HepG2 (cell line): ENCODE measurements at regions not wholly inside any gene's neighbourhood (a gene's known extent, or its start where the extent isn't known, plus 50 kb on each side); places are given as distances from the start of the nearest gene placed in this dataset.

Experiments used
- ELF4 ChIP-seq: sonication (generic); formaldehyde crosslinking; IDR thresholded peaks from 2 replicates; pipeline ENCODE4 v1.5.0; 2020; ENCODE audit warnings: missing genetic modification reagents, mild to moderate bottlenecking, moderate library complexity, borderline replicate concordance
- EZH2 ChIP-seq: conservative IDR thresholded peaks from 2 replicates; pipeline ENCODE4 v1.6.1; 2012; ENCODE audit warnings: mild to moderate bottlenecking, low read depth, low read length, moderate library complexity
- NKX3-1 ChIP-seq: sonication (generic); formaldehyde crosslinking; IDR thresholded peaks from 2 replicates; pipeline ENCODE4 v1.5.0; 2020; ENCODE audit warnings: missing genetic modification reagents
- ZBTB7A ChIP-seq: sonication (generic); formaldehyde crosslinking; IDR thresholded peaks from 2 replicates; pipeline ENCODE4 v1.8.0; 2022; ENCODE audit warnings: mild to moderate bottlenecking, missing genetic modification reagents
- ZKSCAN8 ChIP-seq: IDR thresholded peaks from 2 replicates; pipeline ENCODE4 v1.6.1; 2016; ENCODE audit warnings: borderline replicate concordance, missing genetic modification reagents, missing compliant biosample characterization
- ZNF124 ChIP-seq: sonication (generic); formaldehyde crosslinking; IDR thresholded peaks from 2 replicates; pipeline ENCODE4 v1.4.0; 2020; ENCODE audit warnings: missing genetic modification reagents
- TF ChIP-seq, protein P1 (sequence below): sonication (generic); formaldehyde crosslinking; IDR thresholded peaks from 2 replicates; pipeline ENCODE4 v1.4.0; 2020; ENCODE audit warnings: missing genetic modification reagents
- TF ChIP-seq, protein P2 (sequence below): sonication (generic); formaldehyde crosslinking; IDR thresholded peaks from 2 replicates; pipeline ENCODE4 v1.5.0; 2020; ENCODE audit warnings: mild to moderate bottlenecking, missing genetic modification reagents, moderate library complexity
- TF ChIP-seq, protein P3 (sequence below): sonication (generic); formaldehyde crosslinking; IDR thresholded peaks from 2 replicates; pipeline ENCODE4 v1.4.0; 2020; ENCODE audit warnings: missing genetic modification reagents, borderline replicate concordance

- TF ChIP-seq, protein P1, sequence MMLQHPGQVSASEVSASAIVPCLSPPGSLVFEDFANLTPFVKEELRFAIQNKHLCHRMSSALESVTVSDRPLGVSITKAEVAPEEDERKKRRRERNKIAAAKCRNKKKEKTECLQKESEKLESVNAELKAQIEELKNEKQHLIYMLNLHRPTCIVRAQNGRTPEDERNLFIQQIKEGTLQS = no peak
- TF ChIP-seq NKX3-1 (CRISPR knock-in tag) (no peak), ZKSCAN8 (no peak), ZNF124 (CRISPR knock-in tag) (no peak), ZBTB7A (CRISPR knock-in tag) (no peak), ELF4 (CRISPR knock-in tag) (no peak), EZH2 (no peak)
- TF ChIP-seq, protein P2, sequence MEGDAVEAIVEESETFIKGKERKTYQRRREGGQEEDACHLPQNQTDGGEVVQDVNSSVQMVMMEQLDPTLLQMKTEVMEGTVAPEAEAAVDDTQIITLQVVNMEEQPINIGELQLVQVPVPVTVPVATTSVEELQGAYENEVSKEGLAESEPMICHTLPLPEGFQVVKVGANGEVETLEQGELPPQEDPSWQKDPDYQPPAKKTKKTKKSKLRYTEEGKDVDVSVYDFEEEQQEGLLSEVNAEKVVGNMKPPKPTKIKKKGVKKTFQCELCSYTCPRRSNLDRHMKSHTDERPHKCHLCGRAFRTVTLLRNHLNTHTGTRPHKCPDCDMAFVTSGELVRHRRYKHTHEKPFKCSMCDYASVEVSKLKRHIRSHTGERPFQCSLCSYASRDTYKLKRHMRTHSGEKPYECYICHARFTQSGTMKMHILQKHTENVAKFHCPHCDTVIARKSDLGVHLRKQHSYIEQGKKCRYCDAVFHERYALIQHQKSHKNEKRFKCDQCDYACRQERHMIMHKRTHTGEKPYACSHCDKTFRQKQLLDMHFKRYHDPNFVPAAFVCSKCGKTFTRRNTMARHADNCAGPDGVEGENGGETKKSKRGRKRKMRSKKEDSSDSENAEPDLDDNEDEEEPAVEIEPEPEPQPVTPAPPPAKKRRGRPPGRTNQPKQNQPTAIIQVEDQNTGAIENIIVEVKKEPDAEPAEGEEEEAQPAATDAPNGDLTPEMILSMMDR = no peak
- TF ChIP-seq, protein P3, sequence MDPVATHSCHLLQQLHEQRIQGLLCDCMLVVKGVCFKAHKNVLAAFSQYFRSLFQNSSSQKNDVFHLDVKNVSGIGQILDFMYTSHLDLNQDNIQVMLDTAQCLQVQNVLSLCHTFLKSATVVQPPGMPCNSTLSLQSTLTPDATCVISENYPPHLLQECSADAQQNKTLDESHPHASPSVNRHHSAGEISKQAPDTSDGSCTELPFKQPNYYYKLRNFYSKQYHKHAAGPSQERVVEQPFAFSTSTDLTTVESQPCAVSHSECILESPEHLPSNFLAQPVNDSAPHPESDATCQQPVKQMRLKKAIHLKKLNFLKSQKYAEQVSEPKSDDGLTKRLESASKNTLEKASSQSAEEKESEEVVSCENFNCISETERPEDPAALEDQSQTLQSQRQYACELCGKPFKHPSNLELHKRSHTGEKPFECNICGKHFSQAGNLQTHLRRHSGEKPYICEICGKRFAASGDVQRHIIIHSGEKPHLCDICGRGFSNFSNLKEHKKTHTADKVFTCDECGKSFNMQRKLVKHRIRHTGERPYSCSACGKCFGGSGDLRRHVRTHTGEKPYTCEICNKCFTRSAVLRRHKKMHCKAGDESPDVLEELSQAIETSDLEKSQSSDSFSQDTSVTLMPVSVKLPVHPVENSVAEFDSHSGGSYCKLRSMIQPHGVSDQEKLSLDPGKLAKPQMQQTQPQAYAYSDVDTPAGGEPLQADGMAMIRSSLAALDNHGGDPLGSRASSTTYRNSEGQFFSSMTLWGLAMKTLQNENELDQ (CRISPR knock-in tag) = no peak
Observed at GRCh38 chr10:52453501-52453900, 139.4 kb downstream of the DKK1 start.
